PFSK-1 (cell line): ENCODE measurements at regions not wholly inside any gene's neighbourhood (a gene's known extent, or its start where the extent isn't known, plus 50 kb on each side); places are given as distances from the start of the nearest gene placed in this dataset.

Experiments
- FOXP2 ChIP-seq: optimal IDR thresholded peaks from 2 replicates; pipeline ENCODE3; 2011; ENCODE audit warnings: borderline replicate concordance, control low read depth, inconsistent platforms; ENCODE audit not compliant: insufficient read depth; ENCODE audit errors: extremely low read length, extremely low read depth
- POLR2AphosphoS5 ChIP-seq: IDR thresholded peaks from 2 replicates; pipeline ENCODE4 v1.6.1; 2012; ENCODE audit warnings: low read depth, mild to moderate bottlenecking, control low read depth, low read length, moderate library complexity
- REST ChIP-seq, 2 experiments: IDR thresholded peaks; 2 replicates each; pipeline versions ENCODE4 v1.6.1 to v1.8.0; 2011 to 2012; ENCODE audit warnings: low read depth in 2 of 2, low read length in 2 of 2, control low read depth in 1 of 2, inconsistent platforms in 1 of 2, mild to moderate bottlenecking in 1 of 2, moderate library complexity in 1 of 2; ENCODE audit not compliant: insufficient read depth in 1 of 2
- SIN3A ChIP-seq: IDR thresholded peaks from 2 replicates; pipeline ENCODE4 v1.6.1; 2012; ENCODE audit warnings: mild to moderate bottlenecking, low read length, moderate library complexity, borderline replicate concordance; ENCODE audit not compliant: insufficient read depth
- TAF1 ChIP-seq: IDR thresholded peaks from 2 replicates; pipeline ENCODE4 v1.6.1; 2012; ENCODE audit warnings: low read length, control low read depth, borderline replicate concordance; ENCODE audit not compliant: insufficient read depth

DNA sequence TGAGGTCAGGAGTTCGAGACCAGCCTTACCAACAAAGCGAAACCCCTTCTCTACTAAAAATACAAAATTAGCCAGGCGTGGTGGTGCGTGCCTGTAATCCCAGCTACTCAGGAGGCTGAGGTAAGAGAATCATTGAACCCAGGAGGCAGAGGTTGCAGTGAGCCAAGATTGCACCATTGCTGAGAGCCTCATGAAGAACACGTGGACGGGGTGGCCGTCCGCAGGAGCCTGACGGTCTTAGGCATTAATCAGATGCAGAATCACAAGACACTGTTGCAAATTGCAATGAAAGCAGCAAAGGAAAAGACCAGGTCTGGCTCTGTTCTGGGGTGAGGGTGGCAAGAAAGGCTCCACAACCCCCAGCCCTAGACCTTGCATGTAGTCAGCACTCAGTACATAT is 104.0 kb upstream of the SLC66A3 start:
- TF ChIP-seq TAF1 (no peak), FOXP2 (no peak), POLR2AphosphoS5 (no peak), REST (IDR thresholded peaks at IDR 0.05; ENCODE audit: insufficient read depth in 1 of 2, low read depth in 2 of 2, low read length in 2 of 2) (no peak), SIN3A (no peak)
